ENCODE measurements at regions not wholly inside any gene's neighbourhood (a gene's known extent, or its start where the extent isn't known, plus 50 kb on each side); places are given as distances from the start of the nearest gene placed in this dataset.

- no peak for TF ChIP-seq CTCF (IDR thresholded peaks at IDR 0.05; ENCODE audit: low read depth, low read length)
- H3K4me3 ChIP-seq (ENCODE audit: low read depth, low read length) = no peak overlapping the region
These were observed 51.2 kb upstream of the ABCC4 start for GRCh38 chr13:95352486-95352885.

GRCh38 chr13:95354156-95354555, 52.9 kb upstream of the ABCC4 start:
- no peak for TF ChIP-seq CTCF (IDR thresholded peaks at IDR 0.05; ENCODE audit: low read depth, low read length)
- H3K4me3 ChIP-seq (ENCODE audit: low read depth, low read length) = no peak overlapping the region

- TF ChIP-seq CTCF (IDR thresholded peaks at IDR 0.05; ENCODE audit: low read depth, low read length) = no peak
- H3K4me3 ChIP-seq (ENCODE audit: low read depth, low read length) = no peak overlapping the region
These were observed 53.6 kb upstream of the ABCC4 start for GRCh38 chr13:95354680-95355487.

- no peak overlapping the region for H3K4me3 ChIP-seq (ENCODE audit: low read depth, low read length)
- TF ChIP-seq CTCF (IDR thresholded peaks at IDR 0.05; ENCODE audit: low read depth, low read length) = no peak
These were observed 54.2 kb upstream of the ABCC4 start for GRCh38 chr13:95355494-95355893.

GRCh38 chr13:95356916-95357315, 55.7 kb upstream of the ABCC4 start:
- no peak for TF ChIP-seq CTCF (IDR thresholded peaks at IDR 0.05; ENCODE audit: low read depth, low read length)

GRCh38 chr13:95357875-95358274, 56.6 kb upstream of the ABCC4 start:
- H3K4me3 ChIP-seq (ENCODE audit: low read depth, low read length) = no peak overlapping the region
- TF ChIP-seq CTCF (IDR thresholded peaks at IDR 0.05; ENCODE audit: low read depth, low read length) = no peak

More at GRCh38 chr13:95356916-95357315, 55.7 kb upstream of the ABCC4 start:
- no peak overlapping the region for H3K4me3 ChIP-seq (ENCODE audit: low read depth, low read length)

- TF ChIP-seq CTCF (IDR thresholded peaks at IDR 0.05; ENCODE audit: low read depth, low read length) = no peak
- H3K4me3 ChIP-seq (ENCODE audit: low read depth, low read length) = no peak overlapping the region
These were observed 58.8 kb upstream of the ABCC4 start for GRCh38 chr13:95360052-95360451.
